ENCODE measurements at regions not wholly inside any gene's neighbourhood (a gene's known extent, or its start where the extent isn't known, plus 50 kb on each side); places are given as distances from the start of the nearest gene placed in this dataset.

GRCh38 chr2:2564300-2565078, 233.4 kb upstream of the MYT1L start:
- TF ChIP-seq EZH2 (IDR thresholded peaks at IDR 0.05; ENCODE audit: low read depth) = no peak
- TF ChIP-seq CTCF (conservative IDR thresholded peaks at IDR 0.05) = no peak

All from PC-9 (cell line).